GM18505 (cell line): ENCODE measurements at regions not wholly inside any gene's neighbourhood (a gene's known extent, or its start where the extent isn't known, plus 50 kb on each side); places are given as distances from the start of the nearest gene placed in this dataset.

Experiments
- ATAC-seq: cut with Tn5 transposase; IDR thresholded peaks from one replicate; pipeline ENCODE4 v1.9.1; 2021; ENCODE audit not compliant: unreplicated experiment
- POLR2A ChIP-seq: IDR thresholded peaks from 4 replicates; pipeline ENCODE4 v1.6.1; 2011; ENCODE audit warnings: borderline replicate concordance; ENCODE audit not compliant: insufficient read depth, insufficient read length; ENCODE audit errors: extremely low read depth

GRCh38 chr12:116382686-116383530 is 105.4 kb upstream of the MED13L start:
- ATAC-seq: no peak
- no peak for TF ChIP-seq POLR2A

- no peak for TF ChIP-seq POLR2A
- ATAC-seq: no peak
These were observed 106.7 kb upstream of the MED13L start for GRCh38 chr12:116384175-116384574.

GRCh38 chr12:116384691-116385485 is 107.4 kb upstream of the MED13L start:
- no peak for ATAC-seq
- TF ChIP-seq POLR2A: no peak

- no peak for ATAC-seq
These were observed 108.2 kb upstream of the MED13L start for GRCh38 chr12:116385486-116386217.

GRCh38 chr12:116389326-116389725 is 111.8 kb upstream of the MED13L start:
- no peak for ATAC-seq
- TF ChIP-seq POLR2A: no peak

More at GRCh38 chr12:116385486-116386217, 108.2 kb upstream of the MED13L start:
- TF ChIP-seq POLR2A: no peak

GRCh38 chr12:116389990-116390389 is 112.5 kb upstream of the MED13L start:
- ATAC-seq: no peak
- no peak for TF ChIP-seq POLR2A

- TF ChIP-seq POLR2A: no peak
These were observed 113.2 kb upstream of the MED13L start for GRCh38 chr12:116390401-116391335.

GRCh38 chr12:116391501-116391900 is 114.0 kb upstream of the MED13L start:
- ATAC-seq: no peak
- no peak for TF ChIP-seq POLR2A

More at GRCh38 chr12:116390401-116391335, 113.2 kb upstream of the MED13L start:
- no peak for ATAC-seq

- ATAC-seq: no peak
- no peak for TF ChIP-seq POLR2A
These were observed 114.6 kb upstream of the MED13L start for GRCh38 chr12:116392061-116392460.

GRCh38 chr12:116393255-116393654 is 115.8 kb upstream of the MED13L start:
- no peak for ATAC-seq
- no peak for TF ChIP-seq POLR2A

- TF ChIP-seq POLR2A: no peak
- no peak for ATAC-seq
These were observed 116.6 kb upstream of the MED13L start for GRCh38 chr12:116393859-116394650.
